Dermis microvascular lymphatic vessel endothelial cell (primary cell): ENCODE measurements at regions not wholly inside any gene's neighbourhood (a gene's known extent, or its start where the extent isn't known, plus 50 kb on each side); places are given as distances from the start of the nearest gene placed in this dataset.
"Not testable (repeated sequence)": the region's sequence is repeated elsewhere in the genome, so short reads cannot be mapped to it uniquely, and the experiment has no call there.

Experiments used
- DNase-seq, 2 donors: peaks; one replicate each; pipeline versions ENCODE4 v3.0.0 to v3.0.0-alpha.2; 2010; ENCODE audit warnings: low read depth in 2 of 2

DNA sequence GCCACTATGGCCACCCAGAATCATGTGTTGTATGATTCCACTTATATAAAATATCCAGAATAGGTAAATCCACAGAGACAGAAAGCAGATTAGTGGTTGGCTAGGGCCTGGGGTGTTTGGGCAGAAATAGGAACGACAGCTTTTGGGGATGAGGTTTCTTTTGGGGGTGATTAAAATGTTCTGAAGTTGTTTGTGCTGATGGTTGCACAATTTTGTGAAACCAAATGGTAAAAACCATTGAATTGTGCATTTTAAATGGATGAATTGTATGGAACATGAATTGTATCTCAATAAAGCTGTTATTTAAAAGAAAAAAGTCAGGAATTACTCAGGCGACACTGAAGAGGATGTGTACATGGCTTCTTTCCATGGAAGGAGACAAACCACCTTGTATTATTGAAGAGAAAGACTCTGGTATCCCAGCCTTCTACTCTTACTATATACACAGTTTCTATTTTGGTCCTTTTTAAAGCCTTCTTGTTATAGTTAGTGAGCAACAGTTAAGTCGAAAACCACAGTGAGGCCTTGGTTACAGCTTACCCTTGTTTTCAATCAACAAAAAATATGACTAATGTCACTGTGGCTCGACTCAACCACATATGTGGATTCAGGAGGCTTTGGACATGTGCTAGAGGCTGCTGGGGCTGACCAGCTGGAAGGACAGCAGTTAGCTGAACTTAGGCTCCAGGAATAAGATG lies 57.1 kb upstream of the KMT2E start:
- peak in 1 of 2 donors; percentile 20 for DNase-seq

DNA sequence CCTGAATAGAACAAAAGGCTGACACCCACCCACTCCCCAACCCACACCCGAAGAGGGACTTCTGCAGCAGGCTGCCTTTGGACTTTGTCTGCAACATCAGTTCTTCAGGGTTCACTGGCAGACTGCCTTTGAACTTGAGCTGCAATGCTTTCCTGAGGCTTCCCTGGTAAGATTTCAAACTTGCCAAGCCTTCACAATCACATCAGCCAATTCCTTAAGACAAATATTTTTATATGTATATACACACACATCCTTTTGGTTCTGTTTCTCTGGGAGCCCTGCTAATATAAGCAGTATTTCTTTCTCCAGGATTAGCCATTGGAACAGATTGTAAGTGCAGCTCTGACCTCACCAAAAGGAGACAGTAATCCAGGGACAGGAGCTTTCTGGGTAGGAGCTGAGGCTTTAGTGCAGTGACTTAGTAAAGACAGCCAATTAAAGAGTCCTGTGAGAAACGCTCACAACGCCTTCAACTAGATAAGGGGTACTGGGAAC lies 55.6 kb upstream of the KMT2E start:
- DNase-seq: no peak

- not testable (repeated sequence) for DNase-seq
These were observed 54.5 kb upstream of the KMT2E start for GRCh38 chr7:104959483-104959882.

DNA sequence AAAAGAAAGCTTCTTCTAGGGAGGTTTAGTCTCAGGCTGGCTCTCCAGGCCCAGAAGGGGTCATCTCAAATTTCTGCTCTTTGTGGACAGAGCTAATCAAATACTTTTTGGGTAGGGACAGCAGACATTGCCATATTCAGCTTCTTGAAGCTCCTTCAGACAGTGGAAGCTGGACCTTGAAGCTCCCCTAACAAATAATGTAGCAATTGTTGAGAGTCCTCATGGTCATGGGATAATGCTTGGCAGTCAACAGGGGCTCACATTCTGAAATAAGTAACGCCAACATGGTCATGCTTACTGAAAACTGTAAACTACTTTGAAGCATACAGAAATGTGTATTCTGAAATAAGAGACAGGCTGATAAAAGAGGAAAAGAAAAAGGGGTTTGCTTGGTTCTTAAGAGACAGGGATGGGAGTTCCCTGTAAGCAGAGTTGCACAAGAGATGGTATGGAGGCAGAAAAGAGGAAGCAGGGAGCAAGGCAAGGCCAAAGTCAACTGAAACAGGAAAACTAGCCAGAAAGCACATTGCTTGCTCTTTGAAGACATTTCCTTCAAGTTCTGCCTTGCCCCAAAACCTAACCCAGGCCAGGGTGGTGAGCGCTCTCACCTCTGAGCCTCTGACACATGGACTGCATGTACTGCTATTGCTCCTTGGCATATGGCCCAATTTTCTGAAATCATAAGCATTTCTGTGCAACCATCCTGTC lies 53.1 kb upstream of the KMT2E start:
- DNase-seq: peak in 1 of 2 donors; percentile 65

DNA sequence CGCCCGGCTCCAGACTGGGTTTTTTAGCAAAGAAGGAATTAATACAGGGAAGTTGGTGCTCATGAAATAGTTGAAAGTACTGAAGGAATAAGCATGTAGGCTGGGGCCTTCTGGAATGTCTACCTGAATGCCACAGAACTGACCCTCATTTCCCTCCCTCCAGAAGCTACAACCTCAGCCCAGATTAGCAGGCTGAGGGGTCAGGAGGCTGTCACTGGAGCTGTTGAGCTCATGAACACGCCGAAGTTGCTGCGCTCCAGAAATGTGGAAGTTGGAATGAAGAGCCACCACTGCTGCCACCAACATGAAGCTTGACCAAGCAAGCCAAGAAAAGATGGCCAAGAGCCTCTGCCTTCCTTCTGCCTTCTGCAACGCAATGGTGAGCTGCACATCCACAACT lies 52.2 kb upstream of the KMT2E start:
- DNase-seq: no peak

- peak in 1 of 2 donors; percentile 46 for DNase-seq
These were observed 51.2 kb upstream of the KMT2E start for GRCh38 chr7:104962781-104963180.

DNA sequence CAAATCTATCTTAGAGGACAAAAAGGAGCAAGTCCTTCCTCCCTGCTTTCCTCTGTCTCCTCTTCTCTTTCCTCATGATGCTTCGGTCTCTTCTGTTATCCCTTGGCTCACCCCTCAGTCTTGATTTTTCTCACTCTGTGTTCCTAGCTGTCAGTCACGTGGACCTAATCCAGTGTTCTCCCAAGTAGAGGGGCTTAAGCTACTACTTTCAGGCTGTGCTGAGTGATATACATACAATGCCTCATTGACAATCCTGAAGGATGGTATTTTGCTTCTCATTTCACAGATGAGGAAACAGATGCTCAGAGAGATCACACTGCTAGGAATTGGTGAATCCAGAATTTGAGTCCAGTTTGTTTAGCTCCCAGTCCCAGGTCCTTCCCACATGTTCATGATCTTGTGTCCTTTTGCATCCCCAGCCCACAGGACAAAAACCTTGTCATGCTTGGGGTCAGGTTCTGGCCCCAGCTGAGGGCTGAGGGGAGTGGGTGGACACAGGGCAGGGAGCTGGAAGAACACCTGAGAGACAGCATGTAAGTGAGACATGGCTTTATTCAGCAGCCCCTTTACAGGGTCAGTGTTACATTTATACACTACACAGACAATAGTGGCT lies 50.5 kb upstream of the KMT2E start:
- DNase-seq: no peak

- peak; percentile 89 to 98 for DNase-seq
These were observed 50.0 kb upstream of the KMT2E start for GRCh38 chr7:104963991-104964385.
